ENCODE measurements at regions not wholly inside any gene's neighbourhood (a gene's known extent, or its start where the extent isn't known, plus 50 kb on each side); places are given as distances from the start of the nearest gene placed in this dataset.
"Not testable (repeated sequence)": the region's sequence is repeated elsewhere in the genome, so short reads cannot be mapped to it uniquely, and the experiment has no call there.

GRCh38 chr5:125054146-125054545 is 307.7 kb upstream of the ZNF608 start:
- DNase-seq = no peak

DNA sequence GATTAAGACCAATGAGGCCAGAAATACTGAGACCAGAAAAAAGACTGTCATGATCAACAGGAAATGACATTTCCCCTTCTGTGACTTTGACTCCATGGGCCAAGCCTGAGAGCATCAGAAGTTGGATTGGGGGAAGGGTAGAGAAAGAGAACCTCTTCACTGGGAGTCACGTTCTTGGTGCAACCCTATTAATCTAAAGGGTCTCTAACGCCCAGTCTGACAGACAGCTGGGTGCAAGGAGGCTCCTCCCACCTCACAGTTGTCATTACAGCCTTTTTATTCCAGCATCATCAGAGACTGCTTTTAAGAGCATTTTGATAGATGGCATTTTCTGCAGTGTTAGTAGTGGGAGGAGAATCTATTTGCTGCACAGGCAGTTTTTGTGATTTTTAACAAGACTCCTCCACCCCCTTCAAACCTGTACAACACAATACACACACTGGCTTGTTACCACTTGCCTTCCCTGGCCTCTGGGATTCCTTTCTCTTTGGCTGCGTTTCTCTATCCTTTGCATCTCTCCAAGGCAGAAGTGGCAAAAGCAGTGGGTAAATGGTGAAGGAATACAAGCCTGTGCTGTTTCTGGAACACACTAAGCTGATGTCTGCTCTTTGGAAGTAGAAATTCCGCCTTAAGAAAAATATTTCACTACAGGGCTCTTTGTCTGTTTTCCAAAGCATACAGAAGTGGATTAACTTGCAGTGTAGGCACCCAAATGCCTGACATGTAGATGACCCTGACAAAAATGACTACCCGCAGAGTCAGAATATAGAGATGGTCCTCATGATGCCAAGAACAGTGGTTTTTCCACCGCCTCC is 310.4 kb upstream of the ZNF608 start:
- DNase-seq = no peak

DNA sequence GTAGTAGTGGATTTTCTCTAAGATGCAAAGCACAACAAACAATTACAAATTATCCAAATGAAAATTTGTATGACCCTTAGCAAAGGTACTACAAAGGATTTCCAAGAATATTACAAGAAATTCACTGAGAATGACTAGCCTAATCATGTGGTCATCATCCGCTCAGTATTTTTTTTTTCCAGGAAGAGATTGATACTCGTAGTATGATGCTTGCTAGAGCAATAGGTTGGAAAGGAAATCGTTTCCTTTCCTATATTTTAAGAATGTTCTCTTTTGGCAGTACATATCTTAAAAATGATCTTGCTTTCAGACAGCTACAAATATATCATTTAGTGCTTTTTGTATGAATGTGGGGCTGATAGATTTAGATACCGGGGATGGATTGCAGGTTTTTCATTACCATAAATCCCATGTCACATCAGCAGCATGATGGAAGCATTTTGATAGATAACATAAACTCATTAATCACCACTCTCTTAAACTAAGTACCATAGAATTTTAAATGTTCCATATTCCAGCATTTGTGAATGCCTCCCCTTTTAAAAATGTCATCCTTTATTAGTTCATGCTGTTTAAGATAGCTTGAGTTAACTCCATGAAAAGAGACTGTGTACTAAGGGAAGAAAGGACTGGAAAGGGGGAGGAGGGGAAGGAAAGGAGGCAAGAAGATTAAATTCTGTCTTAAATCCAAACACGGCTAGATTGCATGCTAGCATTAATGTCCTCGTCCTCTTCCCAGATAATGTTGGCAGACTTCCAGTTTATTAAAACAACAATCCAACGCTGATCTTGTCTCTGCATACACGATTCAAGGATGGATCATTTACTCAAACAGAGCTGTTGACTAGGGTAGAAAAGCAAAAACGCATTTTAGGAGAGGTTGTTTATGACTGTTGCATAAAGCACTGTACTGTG is 311.7 kb upstream of the ZNF608 start:
- DNase-seq = no peak

DNA sequence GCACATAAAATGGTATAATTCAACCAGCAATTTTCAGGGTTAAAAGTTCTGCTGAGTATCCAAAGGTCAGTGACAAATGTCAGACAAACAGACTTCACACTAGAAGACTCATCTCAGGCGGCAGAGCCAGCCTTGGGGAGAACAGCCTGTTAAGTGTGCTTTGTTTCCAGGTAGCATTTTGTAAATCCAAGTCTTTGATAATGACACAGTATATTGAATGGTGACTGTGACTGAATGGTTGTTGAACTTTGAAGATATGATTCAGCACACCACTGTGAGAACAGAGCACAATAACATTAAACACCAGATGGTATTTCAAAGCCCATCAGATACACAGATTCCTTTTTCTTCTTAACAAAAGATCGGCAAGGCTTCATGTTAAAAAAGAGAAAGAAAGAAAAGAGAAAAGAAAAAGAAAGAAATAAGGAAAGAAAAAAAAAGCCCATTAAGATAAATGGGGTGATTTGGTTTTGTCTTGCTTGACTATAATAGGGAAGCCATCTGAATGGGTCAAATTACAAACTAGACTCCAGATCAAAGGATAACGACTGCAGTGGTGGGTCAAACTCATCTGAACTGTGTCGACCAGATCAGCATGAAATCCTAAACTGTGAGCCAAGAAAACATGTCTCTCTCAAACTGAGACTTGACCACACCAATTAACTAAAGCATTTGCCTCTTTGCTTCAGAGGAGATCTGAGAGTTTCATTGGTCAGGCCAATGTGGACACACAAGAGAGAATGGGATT is 313.0 kb upstream of the ZNF608 start:
- DNase-seq = no peak

- DNase-seq = no peak
These were observed 315.3 kb upstream of the ZNF608 start for GRCh38 chr5:125061726-125062125.

DNA sequence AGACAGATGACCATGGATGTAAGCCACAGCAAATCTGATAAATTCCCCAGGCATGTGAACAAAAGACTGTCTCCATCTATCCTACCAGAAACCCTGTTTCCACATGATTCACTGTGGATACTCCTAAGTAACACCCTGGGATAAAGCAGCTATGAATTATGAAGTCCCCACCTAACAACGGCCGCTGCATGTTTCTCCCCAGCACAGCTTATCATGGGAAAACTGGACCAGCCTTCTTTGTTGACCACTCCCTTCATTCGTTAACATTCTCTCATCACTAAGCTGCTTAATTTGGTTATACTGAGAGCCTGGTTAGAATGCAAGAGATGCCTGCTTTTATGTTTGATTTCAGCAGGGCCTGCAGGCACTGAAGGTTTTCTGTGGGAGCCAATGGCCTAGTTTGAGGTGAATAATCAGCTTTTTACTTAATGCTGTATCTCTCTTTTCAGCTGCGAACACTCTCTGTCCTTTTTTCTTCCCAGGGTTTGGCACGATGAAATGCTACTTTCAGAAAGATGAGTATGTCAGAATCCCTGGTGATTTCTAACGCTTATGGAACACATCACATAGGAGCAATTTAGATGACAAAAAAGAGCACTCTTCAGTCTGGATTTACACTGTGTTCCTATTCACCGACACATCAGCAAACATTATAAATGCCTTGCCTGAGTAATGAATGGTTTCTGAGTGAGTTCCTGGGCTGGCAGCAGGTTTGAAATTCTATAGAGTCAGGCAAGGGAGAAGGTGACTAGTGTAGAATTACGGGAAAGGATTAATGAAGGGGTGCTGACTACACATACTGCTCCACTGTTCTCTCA is 318.4 kb upstream of the ZNF608 start:
- no peak for DNase-seq

GRCh38 chr5:125065741-125066140 is 319.3 kb upstream of the ZNF608 start:
- DNase-seq = no peak

GRCh38 chr5:125070961-125071360 is 324.5 kb upstream of the ZNF608 start:
- DNase-seq = no peak

GRCh38 chr5:125073090-125073489 is 326.7 kb upstream of the ZNF608 start:
- no peak for DNase-seq

GRCh38 chr5:125075567-125075966 is 329.1 kb upstream of the ZNF608 start:
- DNase-seq = no peak

DNA sequence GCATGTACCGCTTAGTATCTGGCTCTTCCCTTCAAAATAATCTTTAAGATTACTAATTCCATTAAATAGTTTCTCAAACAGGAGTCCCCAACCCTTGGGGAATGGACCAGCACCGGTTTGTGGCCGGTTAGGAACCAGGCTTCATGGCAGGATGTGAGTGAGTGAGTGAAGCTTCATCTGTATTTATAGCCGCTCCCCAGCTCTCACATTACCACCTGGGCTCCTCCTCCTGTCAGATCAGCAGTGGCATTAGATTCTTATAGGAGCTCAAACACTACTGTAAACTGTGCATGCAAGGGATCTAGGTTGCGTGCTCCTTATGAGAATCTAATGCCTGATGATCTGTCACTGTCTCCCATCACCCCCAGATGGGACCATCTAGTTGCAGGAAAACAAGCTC is 332.6 kb upstream of the ZNF608 start:
- not testable (repeated sequence) for DNase-seq

GRCh38 chr5:125081101-125081500 is 334.7 kb upstream of the ZNF608 start:
- no peak for DNase-seq

DNA sequence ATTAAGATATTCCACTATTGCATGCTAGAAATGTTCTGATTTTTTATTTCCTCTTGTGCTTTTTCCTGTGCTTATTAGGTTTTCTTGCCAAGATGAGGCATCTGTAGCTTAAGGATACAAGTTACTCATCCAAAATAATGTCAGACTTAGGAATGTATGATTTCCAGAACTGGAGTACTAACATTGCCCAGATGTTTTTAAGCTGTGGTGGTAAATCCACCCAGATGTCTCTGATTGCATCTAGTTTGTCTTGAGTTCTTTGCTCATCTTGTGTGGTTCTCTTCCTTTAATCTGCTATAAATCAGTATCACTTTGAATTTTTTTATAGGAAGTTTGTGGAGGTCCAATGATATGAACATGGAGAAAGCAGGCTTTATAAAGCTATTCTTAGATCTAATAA is 337.5 kb upstream of the ZNF608 start:
- no peak for DNase-seq

DNA sequence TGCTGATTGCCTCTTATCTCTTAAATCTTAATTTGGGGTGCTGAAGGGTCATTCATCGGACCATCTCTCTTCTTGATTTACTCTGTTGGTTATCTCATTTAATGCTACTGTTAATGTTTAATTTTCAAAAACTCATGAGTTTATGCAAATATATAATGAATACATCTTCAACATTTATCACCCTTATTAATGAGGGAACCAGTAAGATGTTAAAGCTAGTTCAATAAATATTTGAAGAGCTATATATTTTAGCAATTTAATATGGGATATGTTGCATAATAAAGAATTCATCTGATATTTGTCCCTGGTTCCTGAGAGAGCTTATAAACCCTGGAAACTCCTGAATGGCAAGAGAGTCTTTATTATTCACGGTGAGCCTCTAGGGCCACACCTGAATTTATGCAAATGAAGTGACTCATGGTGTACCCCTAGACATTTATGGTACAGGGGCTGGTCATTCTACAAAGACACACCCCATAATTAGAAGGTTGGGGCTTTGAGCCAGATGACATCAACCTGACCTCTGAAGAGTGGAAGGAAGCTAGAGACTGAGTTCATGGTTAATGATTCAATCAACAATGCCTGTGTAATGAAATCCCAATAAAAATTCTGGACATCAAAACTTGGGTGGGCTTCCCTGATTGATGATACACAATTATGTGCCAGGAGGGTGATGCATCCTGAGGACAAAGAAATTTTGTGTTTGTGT is 339.5 kb upstream of the ZNF608 start:
- DNase-seq = no peak

DNA sequence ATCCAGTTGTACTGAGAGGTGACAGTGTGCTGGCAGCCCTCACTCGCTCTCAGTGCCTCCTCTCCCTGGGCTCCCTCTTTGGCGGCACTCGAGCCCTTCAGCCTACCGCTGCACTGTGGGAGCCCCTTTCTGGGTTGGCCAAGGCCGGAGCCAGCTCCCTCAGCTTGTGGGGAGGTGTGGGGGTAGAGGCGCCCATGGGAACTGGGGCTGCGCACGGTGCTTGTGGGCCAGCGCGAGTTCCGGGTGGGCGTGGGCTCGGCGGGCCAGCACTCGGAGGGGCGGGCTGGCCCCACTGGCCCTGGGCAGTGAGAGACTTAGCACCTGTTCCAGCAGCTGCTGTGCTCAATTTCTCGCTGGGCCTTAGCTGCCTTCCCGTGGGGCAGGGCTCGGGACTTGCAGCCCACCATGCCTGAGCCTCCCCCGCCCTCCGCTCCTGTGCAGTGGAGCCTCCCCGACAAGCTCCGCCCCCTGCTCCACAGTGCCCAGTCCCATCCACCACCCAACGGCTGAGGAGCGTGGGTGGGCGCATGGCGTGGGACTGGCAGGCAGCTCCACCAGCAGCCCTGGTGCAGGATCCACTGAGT is 342.2 kb upstream of the ZNF608 start:
- DNase-seq = no peak

DNA sequence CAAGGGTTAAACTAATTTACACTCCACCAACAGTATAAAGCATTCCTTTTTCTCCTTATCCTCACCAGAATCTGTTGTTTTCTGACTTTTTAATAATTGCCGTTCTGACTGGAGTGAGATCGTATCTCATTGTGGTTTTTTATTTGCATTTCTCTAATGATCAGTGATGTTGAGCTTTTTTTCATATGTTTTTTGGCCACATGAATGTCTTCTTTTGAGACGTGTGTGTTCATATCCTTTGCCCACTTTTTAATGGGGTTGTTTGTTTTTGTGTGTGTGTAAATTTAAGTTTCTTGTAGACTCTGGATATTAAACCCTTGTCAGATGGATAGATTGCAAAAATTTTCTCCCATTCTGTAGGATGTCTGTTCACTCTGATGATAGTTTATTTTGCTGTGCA is 345.7 kb upstream of the ZNF608 start:
- not testable (repeated sequence) for DNase-seq

DNA sequence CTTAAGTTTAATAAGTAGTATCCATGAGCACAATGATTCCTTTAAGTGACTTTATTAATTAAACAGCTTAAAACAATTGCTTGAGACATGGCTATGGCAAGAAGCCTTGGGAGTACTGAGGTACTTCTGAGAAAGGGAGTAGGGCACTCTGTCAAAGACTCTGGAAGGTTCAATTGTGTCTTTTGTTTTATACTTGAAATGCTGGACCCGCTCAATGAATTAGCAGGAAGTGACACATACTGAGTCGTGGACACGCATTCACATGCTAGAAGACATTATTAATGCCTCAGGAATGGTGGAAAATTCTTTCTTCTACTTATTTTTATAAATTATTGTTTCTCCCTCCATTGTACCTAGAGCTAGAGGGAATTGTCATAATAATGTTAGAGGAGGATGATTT is 347.3 kb upstream of the ZNF608 start:
- no peak for DNase-seq

DNA sequence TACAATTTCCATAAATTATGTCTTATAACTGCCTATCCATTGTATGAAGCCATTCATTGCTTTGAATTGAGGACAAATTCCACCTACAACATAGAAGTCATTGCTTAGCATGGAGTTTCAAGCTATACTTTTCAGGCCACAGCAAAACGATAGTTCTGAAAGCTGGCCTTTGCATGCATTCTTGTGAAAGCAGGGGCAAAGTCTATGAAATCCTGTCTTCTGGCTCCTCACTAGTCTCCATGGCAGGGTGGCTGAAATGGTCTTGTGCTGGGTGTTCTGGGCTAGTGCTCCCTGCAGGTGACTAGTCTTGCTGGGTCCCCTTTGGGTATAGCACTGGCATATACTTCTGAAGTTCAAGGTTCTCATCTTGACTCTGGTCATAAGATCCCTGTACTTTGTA is 353.9 kb upstream of the ZNF608 start:
- no peak for DNase-seq

- no peak for DNase-seq
These were observed 354.5 kb upstream of the ZNF608 start for GRCh38 chr5:125100951-125101350.

DNA sequence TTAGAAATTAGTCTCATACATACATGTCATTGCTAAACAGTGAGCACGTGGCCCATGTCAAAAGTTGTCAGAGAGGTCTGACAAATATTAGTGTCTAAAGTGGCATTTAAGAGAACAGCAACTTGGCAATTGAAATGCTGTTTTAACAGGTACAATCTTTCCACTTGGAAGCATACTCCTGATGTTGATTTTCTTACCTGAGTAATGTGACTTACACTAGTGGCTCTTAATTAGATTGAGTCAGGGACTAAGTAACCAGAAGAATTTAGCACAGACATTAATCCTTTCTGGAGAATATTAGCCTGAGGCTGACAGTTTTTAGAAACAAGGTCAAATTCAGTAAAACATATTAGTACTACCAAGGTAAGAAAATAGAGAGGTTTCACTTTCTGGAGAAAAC is 357.0 kb upstream of the ZNF608 start:
- no peak for DNase-seq

- DNase-seq = no peak
These were observed 359.8 kb upstream of the ZNF608 start for GRCh38 chr5:125106271-125106670.

All from SIG-M5 (cell line).